NAMALWA (cell line): ENCODE measurements at regions not wholly inside any gene's neighbourhood (a gene's known extent, or its start where the extent isn't known, plus 50 kb on each side); places are given as distances from the start of the nearest gene placed in this dataset.

Experiments used
- DNase-seq: peaks from one replicate; pipeline ENCODE4 v3.0.0-alpha.2; 2015; ENCODE audit warnings: low spot score

GRCh38 chr2:133667085-133667484 lies 98.8 kb upstream of the NCKAP5 start:
- no peak for DNase-seq

DNA sequence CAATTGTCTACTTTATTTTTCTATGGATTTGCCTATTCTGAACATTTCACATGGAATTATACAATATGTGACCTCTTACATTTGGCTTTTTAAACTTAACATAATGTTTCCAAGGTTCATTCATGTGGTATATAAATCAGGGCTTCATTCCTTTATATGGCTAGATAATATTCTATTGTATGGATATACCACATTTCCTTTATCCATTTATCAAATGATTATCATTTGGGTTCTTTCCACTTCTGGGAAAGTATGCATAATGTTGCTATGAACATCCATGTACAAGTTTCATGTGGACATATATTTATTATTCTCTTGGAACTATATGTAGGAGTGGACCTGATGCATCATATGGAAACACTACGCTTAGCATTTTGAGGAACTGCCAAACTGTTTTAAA lies 99.7 kb upstream of the NCKAP5 start:
- no peak for DNase-seq

DNA sequence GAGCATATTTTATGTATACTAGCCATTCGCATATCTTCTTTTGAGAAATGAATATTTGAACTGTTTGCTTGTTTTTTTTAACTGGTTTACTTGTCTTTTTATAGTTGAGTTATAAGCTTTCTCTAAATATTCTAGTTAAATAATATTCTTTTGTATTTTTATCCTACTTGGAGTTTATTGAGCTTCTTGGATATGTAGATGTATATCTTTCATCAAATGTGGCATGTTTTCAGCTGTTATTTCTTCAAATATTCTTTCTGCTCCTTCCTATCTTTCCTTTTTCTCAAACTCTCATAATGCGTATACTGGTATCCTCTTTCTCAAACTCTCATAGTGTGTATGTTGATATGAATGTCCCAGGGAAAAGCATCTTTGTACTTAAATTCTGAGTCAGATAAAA lies 100.3 kb upstream of the NCKAP5 start:
- no peak for DNase-seq

- no peak for DNase-seq
These were observed 105.1 kb upstream of the NCKAP5 start for GRCh38 chr2:133673305-133673905.

DNA sequence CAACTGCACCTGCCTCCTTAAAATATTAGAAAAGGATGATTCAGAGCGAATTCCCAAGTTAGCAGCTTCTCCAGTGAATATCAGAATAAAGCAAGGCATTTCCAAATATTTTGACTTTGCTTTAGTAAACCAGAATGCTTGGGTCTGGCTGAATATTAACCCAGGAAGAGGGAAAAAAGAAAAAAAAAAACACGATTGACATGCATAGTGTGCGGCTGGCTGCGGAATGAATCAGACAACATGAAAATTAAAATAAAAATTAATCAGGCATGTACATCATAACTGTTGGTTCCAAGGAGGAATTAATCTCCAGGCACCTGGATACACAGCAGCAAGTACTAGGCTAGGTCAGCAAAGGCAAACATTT lies 105.8 kb upstream of the NCKAP5 start:
- no peak for DNase-seq

DNA sequence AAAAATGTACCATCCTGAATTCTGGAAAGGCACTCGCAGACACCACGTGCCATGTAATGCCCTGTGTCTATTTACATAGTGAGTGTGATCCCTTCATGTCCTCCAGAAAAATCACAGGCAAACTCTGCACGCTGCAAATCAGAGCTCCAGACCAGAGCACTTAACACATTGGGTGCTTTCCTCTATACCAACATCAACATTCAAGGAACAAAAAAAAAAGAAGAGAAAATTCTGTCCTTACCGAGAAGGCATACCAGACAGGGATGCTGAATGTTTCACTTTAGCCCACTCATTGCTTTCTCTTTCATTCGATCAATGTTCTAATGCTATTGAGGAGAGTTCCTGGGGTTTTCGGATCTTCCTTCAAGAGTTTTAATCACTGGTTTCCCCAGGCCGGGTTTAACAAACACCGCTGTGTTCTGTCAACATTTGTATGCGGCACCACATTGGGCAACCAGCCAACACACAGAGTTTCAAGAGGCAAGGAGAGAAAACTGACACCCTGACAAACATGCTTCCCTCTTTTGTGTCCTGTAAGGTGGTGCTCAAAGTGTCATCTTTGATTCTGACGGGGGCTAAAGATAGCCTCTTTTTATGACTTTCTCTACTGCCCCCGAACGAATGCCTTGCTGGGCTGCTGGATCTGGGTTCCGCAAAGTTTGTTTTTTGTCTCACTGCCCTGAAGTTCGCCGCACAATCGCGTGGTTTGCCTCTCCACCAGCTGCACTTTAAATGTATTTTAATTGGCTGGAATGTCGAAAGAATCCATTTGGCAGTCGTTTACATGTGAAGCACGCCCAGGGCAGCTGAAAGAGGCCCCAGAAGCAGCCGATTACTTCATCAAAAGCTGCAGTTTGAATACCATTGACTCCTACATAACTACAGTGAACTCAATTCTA lies 106.4 kb upstream of the NCKAP5 start:
- no peak for DNase-seq

DNA sequence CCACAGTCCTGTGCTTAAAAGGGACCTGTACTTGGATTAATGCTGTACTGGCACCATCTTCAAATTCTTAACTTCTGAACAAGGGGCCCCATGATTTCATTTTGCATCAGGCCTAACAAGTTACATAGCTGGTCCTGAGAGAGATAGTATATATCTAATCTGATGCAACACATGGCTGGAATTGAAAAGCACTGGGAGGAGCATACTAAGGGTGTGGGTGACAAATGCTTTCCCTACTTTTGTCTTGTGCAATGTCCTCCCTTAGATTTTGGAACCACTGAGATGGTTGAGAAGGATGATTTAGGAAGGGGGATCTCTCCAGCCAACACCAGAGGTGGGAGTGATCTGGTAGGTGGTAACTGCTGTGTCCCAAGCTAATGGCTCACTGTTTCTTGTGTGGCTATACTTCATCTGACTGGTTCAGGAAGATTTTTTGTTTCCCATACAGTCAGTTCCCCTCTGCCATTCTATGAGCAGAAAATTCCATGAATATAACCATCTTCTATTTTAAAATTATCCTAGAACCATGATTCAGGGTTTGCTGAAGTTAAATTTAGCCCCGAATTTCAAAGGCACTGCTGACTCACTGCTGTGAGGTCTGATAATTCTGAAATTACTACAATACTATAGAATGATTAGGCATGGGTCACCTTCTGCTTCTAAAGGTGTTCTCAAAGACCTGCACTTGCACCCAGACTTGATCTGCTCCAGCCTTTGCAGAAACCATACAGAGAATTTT lies 108.3 kb upstream of the NCKAP5 start:
- DNase-seq, result no peak

DNA sequence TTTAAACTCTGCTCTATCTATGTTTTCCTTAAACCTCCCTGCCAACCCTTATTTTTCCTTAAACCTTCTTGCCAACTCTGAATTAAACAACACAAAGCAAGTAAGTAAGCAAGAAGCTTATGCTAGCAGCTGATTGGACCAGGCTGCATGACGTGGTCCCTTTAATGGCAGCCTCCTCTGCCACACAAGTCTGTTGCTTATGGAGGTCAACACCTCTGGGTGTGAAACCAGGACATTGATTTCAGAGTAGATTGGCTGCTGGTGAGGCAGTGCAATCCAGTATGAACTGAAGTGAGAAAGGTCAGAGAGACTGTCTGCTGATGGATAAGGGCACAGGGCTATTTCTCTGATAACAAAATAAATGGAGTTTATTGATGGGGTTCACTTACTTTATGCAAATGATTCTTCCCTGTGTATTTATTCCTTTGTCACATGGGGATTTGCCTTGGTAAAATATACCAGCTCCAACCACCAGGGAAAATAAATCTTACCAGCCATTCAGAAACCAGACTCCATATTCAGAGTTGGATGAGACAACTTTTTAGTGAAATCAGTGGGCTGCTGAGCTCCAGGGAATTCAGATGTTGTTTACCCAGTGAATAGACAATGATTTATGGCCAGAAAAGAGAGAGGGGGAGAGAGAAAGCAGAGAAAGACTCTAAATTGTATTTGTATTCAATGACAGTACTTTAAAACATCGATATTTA lies 112.2 kb upstream of the NCKAP5 start:
- DNase-seq, result no peak

DNA sequence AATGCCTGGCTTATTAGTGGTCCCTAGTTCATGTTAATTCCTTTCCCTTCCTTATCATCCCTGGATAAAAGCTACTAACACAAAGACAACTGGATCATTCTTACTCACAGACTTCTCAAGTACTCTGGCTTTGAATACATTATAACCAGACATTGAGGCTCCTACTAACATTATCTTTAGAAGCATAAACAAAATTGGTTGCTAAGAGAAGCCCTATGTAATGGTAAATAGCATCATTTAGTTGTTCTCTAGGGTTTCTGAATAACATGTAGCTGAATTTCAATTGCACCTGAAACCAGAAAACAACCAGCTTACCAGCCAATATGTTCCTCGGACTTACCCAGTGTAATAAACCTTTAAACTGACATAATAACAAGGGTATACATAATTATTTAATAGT lies 114.1 kb upstream of the NCKAP5 start:
- DNase-seq, result no peak

- no peak for DNase-seq
These were observed 114.6 kb upstream of the NCKAP5 start for GRCh38 chr2:133682906-133683305.

DNA sequence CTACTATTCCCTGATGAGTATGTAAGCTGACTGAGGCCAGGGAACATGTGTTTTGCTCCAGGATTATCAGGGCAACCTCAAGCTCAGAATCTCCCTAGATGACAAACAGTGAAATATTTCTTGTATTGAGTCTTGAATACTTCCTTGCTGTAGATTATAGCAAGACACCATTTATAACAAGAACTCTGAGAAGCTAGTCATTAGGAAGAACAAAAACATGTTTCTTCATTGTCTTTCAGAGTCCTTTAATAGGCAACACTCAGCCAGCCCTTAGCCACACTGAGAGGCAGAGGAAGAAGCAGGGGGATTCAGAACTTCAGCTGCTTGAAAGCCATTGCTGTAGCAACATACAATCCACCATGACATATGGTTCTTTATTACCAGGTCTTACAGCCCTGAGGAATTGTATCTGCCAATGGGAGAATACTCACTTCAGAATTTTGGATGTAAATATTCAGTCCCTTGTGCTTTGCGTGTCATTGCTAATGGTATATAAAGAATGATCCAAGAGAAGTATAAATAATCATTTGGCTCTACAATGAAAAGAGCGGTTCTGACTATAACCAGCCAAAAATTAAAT lies 117.5 kb upstream of the NCKAP5 start:
- no peak for DNase-seq

DNA sequence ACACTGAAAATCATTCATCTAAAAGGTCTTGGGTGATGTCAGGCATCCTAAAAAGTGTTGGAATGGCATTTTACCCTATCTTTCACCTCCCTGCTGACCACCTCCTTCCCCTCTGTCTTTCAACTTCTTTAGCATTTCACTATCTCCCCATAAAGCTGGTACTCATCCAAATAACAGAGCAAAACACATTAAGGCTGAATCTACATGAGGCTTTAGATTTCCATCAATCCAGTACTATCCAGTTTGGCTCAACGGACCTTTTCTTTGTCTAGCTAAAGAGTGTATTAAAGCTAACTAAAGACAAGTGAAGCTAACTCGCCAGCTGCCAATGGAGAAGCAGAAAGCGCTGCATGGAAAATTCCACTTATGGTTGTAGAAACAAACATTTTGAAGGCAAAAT lies 122.5 kb upstream of the NCKAP5 start:
- DNase-seq, result no peak

- no peak for DNase-seq
These were observed 123.1 kb upstream of the NCKAP5 start for GRCh38 chr2:133691336-133691735.

DNA sequence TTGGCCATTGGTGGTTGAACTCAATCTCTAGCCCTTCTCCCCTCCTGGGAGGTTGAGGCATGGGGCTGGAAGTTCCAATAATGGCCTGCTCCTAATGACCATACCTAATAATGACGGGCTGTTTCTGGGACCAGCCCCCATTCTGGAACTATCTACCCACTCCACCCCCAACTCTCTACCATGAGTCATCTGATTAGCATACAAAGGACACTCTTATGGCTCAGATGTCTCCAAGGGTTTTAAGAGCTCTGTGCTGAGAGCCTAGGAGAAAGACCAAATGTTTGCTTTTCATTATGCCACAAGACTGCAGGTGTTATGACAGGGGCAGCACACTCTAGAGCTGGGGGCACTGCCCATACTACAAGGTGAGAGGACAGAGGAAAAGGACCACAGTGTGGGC lies 137.0 kb upstream of the NCKAP5 start:
- no peak for DNase-seq

DNA sequence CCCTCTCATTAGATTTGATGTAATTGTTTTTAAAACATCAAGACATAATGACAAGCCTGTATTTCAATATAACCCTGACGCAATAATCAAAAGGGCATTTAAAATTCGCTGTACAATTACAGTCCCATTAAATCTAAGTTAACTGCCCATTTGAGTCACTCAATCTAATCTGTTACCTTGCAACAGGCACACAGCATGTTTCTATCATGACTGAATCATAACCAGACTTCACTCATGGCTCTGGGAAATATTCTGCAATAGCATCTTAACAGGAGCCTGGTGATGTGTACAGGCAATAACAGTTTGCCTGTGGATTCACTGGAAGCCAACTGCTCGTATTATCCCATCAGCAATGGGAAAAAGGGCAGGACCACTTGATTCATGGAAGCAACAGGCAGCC lies 142.3 kb upstream of the NCKAP5 start:
- DNase-seq, result no peak

DNA sequence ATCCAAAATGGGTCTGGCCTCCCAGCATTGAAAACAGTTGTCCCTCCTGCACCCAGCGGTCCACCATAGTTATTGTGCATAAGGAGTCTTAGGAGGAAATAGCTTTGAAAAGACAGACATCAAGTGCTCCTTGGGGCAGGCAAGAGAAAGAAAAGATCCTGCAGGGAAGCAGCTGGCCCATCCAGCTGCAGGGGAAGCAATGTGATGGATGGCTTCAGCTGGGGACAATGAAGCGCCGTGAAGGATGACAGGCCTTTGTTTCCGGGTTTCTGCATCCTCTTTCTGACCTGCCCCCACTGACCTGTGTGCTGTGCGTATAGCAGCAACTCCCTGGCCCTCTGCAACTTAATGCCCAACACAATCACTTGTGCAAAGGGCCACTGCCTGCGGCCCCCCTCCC lies 142.9 kb upstream of the NCKAP5 start:
- no peak for DNase-seq

DNA sequence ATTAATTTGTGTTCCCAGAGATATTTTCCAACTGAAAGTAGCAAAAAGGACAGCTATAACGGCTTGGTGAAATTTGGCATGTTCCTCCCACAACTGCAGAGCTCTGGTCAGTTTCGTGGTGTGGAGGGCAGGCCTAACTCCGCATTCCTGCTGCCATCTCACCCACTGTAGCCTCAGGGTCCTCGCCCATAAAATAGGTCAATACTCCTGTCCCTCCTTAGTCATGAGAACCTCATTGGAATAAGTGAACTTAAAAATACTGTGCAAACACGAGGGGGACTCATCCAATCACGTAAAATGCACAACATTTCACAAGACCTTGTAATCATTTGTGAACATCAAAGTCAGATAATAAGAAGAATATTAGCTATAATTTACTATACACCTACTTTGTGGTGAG lies 143.5 kb upstream of the NCKAP5 start:
- no peak for DNase-seq

DNA sequence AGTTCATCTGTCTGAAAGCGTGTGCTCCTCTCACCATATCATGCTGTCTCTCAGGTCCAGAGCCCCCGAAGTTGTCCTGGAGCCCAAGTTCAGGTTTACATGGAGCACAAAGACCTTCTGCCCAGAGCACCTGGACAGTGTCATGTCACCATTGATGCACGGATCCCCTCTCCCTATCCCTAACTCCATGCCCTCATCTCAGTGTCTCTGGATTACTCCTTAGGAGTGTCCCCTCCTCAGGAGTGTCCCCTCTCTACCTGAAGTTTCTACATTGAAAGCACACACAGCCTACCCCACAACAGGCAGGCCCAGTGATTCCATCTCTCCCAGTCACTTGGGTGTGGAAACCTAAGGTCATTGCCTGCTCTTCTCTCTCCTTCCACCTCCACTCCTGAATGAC lies 144.1 kb upstream of the NCKAP5 start:
- no peak for DNase-seq

DNA sequence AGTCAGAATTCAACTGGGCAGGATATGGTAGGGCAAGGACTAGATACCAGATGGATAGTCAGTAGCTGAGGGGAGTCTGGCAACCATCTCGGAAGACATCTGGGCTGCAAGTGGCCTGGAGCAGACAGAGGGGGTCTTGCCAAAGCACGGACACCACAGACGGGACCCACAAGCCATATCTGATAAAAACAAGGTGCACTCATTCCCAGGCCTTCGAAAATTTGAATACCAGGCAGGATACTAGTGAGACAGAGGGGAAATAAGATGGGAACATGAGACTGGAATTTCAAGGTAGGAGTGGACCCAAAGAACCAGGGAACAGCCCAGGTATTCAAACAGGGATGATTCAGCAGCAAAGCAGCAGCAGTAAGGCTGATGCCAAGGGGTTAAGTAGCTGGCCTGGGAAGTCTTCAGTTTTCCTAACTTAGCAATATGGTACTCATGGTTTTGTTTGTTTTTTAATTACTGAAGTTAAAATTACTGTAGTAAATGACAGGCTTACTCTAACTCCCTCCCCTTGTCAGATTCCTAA lies 144.9 kb upstream of the NCKAP5 start:
- no peak for DNase-seq

- DNase-seq, result no peak
These were observed 147.9 kb upstream of the NCKAP5 start for GRCh38 chr2:133716166-133716565.

DNA sequence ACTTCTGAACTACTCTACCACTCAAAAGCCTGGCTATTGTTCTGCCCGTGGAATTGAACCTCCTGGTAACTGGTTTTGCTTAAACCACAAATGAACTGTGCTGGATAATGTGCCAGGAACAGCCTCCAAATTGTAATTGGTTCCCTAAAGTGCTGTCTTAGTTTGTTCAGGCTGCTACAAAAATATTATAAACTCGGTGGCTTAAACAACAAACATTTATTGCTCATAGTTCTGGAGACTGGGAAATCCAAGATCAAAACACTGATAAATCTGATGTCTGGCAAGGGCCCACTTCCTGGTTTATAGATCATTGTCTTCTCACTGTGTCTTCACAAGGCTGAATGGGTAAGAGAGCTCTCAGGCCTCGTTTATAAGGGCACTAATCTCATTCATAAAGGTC lies 149.2 kb upstream of the NCKAP5 start:
- DNase-seq, result no peak

DNA sequence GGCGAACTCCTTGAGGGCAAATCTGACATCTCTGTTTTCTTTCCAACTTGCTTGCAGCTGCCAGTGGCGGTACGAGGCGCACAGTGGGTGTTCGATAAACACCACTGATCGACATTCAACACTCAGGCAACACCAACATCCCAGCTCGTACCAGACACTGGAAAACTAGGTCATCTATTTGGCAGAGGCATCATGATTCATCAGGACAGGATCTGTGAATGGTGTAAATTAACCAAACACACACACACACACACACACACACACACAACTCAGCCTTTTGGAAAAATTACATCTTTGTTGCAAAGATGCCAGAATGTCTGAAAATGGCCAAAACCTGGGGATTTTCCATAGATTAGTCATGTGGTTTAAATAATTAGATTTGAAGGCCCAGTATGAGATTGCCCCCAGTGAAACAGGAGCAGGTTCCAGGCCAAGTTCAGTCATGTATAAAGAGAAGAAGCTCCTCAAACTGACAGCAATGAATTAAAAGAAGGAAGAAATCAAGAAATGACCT lies 150.5 kb upstream of the NCKAP5 start:
- DNase-seq, result no peak
